Stimulated activated CD8-positive, alpha-beta memory T cell treated with anti-CD3 and anti-CD28 coated beads, Interleukin-15, amount 100 ng/mL, for 48 hours (primary cell): ENCODE measurements at regions not wholly inside any gene's neighbourhood (a gene's known extent, or its start where the extent isn't known, plus 50 kb on each side); places are given as distances from the start of the nearest gene placed in this dataset.
"Not testable (repeated sequence)": the region's sequence is repeated elsewhere in the genome, so short reads cannot be mapped to it uniquely, and the experiment has no call there.

Source experiments
- DNase-seq, 2 donors: peaks; one replicate each; pipeline ENCODE4 v3.0.0-alpha.2; 2020; ENCODE audit warnings: low read depth in 2 of 2

DNA sequence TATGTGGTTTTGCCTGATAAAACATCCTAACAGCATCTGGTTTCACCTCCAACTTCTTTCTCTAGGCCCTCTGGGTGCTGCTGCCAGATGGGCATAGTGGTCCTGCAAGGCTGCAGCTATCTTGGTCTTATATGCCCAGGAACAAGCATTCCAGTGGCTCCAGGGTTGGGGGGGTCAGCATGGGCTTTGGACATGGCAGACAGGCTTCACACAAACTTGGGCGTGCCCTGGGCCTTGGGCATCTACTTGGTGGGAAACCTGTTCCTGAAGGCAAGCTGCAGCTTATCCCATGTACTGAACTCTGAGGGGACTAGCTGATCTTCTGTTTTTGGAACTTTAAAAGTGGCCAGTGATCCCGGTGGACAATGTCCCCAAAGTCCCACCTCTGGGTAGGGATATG is 54.9 kb upstream of the ZNF678 start:
- DNase-seq: no peak

DNA sequence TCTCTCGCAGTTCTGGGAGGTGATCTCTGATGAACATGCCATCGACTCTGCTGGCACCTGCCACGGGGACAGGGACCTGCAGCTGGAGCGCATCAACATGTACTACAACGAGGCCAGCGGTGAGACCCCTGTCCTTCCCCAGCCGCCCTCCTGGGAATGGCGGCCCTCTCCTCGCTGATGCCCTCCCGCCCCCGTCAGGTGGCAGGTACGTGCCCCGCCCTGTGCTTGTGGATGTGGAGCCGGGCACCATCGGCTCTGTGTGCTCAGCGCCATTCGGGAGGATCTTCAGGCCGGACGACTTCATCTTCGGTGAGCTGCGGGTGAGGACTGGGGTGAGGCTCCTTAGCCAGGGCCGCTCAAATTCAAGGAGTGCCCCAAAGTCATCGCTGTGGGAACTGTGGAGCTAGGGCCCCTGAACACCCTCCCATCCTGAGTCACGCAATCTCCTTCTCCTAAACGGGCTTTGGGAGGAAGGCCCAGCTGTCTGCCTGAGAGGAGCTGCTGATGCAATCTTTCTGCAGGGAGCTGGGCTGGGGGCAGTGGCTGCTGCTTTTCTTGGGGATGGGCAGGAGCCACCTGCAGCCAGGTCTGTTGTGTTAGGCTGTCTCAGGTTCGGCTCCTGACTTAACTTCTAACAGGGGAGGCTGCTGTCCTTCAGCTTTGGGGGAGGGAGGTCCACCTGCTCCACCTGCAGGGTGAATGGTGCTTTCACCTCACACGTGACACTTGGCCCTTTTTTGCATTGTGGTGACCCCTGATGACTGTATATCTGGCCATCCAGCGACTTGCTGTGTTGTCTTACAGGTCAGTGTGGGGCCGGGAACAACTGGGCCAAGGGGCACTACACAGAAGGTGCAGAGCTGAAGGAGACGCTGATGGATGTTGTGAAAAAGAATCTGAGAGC is 56.6 kb upstream of the ZNF678 start:
- not testable (repeated sequence) for DNase-seq

DNA sequence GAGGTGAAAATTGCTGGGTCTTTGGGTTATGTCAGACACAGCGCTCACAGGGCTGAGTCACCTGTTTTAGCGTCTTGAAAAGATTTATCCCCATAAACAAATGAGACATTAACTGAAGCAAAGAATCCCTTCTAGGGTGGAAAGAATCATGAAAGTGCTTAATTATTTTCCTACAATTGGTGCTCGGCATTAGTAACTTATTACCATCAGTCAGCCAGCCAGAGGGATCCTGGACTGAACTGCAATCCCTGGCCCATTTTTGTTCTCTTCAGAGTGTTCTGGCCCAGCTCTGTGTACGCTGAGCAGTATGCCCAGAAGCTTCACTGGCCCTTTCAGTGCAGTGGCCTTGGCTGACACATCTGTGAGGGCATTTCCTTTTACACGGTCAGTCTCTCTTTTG is 67.3 kb upstream of the ZNF678 start:
- DNase-seq: not testable (repeated sequence)

DNA sequence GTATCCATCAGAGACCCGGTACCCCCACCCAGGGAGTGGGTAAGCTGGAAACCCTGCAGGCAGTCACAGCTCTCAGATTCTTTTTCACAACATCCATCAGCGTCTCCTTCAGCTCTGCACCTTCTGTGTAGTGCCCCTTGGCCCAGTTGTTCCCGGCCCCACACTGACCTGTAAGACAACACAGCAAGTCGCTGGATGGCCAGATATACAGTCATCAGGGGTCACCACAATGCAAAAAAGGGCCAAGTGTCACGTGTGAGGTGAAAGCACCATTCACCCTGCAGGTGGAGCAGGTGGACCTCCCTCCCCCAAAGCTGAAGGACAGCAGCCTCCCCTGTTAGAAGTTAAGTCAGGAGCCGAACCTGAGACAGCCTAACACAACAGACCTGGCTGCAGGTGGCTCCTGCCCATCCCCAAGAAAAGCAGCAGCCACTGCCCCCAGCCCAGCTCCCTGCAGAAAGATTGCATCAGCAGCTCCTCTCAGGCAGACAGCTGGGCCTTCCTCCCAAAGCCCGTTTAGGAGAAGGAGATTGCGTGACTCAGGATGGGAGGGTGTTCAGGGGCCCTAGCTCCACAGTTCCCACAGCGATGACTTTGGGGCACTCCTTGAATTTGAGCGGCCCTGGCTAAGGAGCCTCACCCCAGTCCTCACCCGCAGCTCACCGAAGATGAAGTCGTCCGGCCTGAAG is 69.3 kb upstream of the ZNF678 start:
- not testable (repeated sequence) for DNase-seq

DNA sequence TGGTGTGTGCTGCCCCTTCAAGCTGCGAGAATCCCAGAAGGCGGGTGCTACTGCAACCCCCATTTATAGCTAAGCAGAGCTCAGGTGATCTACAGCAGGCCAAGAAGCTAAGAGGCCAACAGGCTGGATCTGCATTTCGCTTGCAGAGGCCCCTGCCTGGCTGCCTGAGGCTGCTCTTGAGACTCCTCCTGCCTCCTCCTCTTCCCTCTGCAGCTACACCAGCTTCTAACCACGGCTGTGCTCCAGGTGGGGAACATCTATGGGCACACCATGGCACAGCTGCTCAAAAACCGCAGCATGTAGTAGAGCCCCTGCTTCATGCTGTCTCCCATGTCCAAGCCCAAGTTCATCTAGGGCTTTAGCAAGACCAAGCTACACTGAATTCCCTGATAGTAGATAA is 72.9 kb upstream of the ZNF678 start:
- no peak for DNase-seq

DNA sequence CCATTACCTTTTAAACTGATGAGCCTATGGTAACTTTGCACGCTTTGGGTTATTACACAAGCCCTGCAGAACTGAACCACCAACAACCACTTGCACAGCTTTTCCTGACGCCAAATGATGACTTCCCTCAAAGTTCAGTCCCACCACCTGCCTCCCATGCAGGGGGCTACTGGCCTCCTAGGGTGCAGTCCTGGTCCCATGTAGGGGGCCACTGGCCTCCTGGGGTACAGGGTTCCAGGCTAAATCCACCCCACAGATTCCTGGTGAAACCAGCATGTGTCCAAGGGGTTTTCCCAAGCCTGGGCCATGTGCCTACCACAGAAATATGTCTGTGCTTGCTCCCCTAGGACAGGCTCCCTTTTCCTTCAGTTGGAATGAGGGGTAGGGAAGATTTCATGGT is 73.4 kb upstream of the ZNF678 start:
- DNase-seq: no peak

DNA sequence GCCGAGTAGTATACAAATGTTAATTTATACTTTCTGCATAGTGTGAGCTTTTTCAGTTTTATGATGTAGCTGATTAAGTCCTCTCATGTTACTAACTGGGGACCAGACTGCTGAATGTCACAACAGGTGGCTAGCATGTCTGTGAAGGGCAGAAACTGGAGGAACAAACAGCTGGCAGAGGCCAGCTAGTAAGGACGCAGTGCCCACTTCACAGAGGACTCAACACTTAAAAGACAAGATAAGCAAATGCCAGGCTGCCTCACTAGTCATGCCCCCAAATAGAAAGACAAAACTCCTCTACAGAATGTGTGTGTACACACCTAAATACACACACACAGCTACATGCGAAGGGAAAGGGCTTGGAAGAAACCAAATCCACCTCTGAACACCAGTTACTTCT is 73.8 kb upstream of the ZNF678 start:
- no peak for DNase-seq

DNA sequence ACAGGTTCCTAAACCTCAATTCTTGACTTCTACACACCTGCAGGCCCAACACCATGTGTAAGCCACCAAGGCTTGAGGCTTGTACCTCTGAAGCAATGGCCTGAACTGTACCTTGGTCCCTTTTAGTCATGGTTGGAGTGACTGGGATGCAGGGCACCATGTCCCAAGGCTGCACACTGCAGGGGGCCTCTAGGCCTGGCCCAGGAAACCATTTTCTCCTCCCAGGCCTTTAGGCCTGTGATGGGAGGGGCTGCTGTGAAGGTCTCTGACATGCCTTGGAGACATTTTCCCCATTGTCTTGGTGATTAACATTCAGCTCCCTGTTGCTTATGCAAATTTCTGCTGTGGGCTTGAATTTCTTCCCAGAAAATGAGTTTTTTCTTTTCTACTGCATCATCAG is 75.8 kb upstream of the ZNF678 start:
- DNase-seq: no peak

DNA sequence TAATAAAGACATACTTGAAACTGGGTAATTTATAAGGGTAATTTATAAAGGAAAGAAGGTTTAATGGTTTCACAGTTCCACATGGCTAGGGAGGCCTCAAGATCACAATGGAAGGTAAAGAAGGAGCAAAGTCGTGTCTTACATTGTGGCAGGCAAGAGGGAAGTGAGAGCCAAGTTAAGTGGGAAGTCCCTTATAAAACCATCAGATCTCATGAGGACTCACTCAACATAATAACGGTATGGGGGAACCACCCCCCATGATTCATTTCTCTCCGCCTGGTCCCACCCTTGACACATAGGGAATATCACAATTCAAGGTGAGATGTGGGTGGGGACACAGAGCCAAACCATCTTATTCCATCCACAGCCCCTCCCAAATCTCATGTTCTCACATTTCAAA is 76.8 kb upstream of the ZNF678 start:
- no peak for DNase-seq

DNA sequence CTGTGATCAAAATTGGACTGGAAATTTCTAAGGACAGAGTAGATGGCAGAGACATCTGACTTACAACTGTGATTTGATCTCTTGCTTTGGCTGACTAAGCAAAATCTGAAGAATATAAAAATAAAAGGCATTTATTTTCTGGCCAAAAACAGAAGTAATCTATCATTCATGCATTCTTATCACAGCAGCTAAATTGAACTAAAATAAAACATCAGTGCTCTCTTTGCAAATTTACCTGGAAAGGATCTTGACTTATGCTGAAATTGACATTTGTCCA is 81.4 kb upstream of the ZNF678 start:
- no peak for DNase-seq

DNA sequence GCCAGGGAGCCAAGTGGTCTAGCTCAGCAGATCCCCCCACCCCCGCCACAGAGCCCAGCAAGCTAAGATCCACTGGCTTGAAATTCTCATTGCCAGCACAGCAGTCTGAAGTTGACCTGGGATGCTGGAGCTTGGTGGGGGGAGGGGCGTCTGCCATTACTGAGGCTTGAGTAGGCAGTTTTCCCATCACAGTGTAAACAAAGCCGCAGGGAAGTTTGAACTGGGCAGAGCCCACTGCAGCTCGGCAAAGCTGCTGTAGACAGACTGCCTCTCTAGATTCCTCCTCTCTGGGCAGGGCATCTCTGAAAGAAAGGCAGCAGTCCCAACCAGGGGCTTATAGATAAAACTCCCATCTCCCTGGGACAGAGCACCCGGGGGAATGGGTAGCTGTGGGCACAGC is 89.3 kb upstream of the ZNF678 start:
- DNase-seq: not testable (repeated sequence)

DNA sequence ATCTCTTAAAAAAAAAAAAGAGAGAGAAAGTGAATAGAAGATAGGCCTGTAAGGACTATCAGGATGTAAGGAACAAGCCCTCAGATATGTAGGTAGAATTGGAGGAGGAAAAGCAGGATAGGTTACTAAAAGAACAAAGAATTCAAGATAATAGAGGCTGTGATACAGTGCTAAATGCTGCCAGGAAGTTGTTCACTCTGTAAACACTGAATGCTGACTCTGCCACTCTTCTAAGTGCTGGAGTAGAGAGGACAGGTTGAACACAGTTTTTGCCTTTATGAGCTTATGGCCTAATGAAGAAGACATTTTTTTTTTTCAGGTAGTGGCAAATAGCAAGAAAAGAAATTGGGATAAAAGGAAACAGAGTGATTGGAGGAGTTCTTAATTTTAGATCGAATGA is 90.6 kb upstream of the ZNF678 start:
- no peak for DNase-seq

DNA sequence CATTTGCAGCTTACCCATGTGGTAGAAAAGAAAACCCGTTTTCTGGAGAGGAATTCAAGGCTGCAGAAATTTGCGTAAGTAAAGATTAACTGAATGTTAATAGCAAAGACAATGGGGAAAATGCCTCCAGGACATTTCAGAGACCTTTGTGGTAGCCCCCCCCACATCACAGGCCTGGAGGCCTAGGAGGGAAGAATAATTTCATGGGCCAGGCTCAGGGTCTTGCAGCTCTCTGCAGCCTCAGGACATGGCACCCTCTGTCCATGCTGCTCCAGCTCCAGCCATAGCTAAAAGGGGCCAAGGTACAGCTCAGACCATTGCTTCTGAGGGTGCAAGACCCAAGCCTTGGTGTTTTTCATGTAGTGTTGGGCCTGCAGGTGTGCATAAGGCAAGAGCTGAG is 92.7 kb upstream of the ZNF678 start:
- no peak for DNase-seq

DNA sequence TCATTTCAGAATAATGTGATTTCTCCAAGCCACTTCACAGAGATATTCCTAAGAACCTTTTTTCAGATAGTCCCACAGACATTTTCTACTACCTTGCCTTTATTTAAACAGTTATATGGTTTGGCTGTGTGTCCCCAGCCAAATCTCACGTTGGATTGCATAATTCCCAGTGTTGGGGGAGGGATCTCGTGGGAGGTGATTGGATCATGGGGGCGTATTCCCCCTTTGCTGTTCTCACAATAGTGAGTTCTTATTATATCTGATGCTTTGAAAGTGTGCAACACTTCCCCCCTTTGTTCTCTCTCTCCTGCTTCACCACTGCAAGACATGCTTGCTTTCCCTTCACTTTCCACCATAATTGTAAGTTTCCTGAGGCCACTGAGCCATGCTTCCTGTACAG is 93.6 kb upstream of the ZNF678 start:
- no peak for DNase-seq

DNA sequence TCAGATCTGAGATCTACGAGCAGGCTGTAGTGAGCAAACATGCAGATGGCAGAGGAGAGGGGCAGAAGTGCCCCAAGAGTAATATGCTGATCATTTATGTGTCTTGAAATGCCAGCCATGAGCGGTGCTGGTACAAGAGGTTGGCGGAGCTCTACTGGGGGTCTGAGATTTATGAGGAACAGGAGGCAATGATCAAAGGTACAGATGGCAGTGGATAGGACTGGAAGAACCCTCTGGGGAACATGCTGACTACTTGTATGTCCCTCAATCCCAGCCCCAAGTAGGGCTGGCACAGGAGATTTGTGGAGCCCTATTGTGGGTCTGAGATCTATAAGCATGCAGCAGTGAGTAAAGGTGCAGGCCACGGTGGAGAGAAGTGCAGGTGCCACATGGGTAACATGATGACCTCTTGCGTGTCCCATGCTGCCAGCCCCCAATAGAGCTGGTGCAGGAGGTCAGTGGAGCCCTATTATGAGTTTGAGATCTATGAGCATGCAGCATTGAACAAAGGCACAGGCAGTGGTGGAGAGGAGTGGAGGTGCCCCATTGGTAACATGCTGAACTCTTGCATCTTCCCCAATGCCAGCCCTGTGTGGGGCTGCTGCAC is 97.2 kb upstream of the ZNF678 start:
- DNase-seq: no peak

DNA sequence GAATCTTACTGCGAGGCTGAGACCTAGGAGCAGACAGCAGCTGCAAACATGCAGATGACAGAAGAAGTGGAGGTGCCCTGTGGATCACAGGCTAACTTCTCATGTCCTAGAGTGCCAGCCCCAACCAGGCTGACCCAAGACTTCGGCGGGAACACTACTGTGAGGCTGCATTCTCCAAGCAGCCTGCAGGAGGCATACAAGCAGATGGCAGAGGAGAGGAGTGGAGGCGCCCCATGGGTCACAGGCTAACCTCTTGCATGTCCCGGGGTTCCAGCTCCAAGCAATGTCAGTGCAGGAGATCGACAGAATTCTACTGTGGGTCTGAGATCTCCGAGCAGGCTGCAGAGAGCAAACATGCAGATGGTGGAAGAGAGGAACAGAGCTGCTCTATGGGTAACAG is 98.1 kb upstream of the ZNF678 start:
- no peak for DNase-seq

DNA sequence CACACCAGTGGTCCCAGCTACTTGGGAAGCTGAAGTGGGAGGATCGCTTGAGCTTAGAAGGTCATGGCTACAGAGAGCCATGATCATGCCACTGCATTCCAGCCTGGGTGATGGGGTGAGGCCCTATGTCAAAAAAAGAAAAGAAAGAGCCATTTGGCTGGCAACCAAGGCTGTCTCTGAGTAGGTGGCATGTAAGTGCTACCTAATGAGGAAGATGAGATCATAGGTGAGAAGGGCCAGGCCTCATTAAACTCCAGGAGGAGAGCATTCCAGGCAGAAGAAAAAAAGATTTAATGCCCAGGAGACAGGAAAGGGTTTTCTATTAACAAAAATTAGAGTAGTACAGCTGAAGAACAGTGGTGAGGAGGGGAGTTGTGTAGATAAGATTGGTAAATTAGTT is 103.4 kb upstream of the ZNF678 start:
- DNase-seq: no peak

DNA sequence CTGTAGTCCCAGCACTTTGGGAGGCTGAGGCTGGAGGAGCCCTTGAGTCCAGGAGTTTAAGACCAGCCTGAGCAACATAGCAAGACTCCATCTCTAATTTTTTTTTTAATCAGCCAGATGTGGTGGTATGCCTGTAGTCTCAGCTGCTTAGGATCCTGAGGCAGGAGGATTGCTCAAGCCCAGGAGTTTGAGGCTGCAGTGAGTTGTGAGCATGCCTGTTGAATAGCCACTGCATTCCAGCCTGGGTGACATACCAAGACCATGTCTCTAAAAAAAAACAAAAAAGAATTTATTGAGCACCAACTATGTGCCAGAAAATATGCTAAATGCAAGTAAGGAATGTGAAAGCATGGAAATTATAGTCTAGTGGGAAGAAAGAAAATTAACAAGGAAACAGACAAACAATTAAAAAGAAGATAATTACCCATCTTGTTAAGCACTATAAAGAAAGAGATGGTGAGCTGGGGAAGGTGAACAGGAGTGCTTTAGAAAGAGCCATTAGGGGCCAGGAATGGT is 104.0 kb upstream of the ZNF678 start:
- DNase-seq: no peak

DNA sequence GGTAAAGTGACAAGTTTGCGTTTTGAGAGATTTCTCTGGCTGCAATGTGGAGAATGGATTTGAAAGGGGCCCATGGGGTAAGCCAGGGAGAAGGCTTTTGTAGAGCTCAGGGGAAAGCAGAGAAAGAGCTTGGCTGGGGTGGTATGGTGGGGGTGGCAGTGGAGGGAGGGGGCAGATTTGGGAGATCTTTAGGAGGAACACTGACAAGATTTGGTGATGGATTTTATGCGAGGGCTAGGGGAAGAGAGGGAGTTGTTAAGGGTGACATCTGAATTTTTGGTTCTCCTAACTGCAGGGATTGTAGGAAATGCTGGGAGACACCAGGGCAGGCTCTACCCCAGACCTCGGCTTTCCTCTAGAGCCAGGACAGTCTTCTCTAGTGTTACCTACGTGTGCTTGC is 108.7 kb upstream of the ZNF678 start:
- no peak for DNase-seq

DNA sequence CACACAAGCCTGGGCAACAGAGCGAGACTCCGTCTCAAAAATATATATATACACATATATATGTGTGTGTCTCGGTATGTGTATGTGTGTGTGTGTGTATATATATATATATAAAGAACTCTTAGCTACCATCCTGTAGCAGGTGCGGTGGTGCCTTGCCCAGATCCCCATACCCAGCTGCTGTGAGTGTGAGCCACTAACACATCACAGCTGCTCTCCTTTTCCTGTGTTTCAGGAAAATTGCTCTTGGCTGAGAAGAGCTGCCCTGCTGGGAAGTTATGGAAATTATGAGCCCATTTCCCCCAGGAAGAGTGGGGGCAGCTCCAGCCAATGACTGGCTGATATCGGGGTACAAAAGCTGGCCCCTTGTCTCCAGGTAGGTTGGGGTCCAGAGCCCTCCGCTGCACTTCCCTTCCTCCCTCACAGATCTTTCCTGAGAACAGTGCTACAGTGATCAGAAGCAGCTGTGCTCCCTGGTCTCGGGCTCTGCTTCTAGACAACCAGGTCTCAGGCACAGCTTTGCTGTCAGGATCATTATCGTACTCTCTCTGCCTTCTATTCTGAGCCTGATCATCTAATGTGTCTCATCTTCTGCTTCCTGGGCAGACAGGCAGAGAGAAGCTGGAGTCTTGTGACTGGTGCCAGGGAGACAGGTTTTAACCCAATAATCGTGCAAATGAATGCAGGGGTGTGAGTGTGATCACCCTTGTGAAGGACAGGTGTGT is 109.6 kb upstream of the ZNF678 start:
- DNase-seq: no peak

DNA sequence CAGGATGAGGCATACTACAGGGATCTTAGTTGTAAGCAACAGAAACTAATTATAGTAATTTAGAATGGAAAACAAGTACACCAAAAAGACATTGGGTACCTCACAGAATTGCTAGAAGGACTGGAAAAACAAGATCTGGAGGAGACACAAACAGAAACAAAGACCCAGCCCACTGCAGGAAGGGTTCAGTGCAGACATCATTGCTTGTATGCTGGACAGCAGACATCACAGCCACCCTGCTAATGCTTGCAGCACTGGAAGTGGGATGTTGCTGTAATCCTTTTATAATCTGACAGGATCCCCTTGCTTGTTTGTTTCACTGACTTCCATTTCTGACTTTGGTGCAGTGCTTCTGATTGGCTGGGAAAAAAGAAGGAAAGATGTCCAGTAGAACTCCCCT is 111.4 kb upstream of the ZNF678 start:
- DNase-seq: no peak

DNA sequence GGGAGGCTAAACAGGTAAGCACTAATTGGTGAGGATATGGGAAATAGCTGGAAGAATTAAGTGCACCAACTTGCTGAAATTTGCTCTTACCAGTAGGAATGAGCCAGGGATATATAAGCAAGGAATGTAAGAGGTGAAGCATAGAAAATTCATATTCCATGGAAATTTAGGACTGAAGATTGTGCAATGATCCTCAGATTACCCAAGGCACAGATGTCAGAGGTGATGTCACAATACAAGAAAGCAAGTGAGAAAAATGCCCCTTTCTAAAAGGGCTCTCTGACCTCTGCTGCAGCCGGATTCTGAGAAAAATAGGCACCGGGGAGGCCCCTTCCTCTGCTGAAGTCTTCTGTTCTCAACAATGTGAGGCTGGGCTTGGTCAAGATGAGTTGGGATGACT is 112.3 kb upstream of the ZNF678 start:
- DNase-seq: no peak
